Vagina (tissue), 2 donors: ENCODE measurements at regions not wholly inside any gene's neighbourhood (a gene's known extent, or its start where the extent isn't known, plus 50 kb on each side); places are given as distances from the start of the nearest gene placed in this dataset.

Experiments
- DNase-seq, 2 donors: peaks; one replicate each; pipeline ENCODE4 v3.0.0-alpha.2; 2017; ENCODE audit errors: extremely low spot score in 2 of 2
- H3K27ac ChIP-seq: fragments of 200-600 bp; sonication (generic); one replicate; pipeline ENCODE4 v1.5.1; 2019
- H3K27me3 ChIP-seq: fragments of 200-600 bp; sonication (generic); one replicate; pipeline ENCODE4 v1.5.1; 2019
- H3K36me3 ChIP-seq, 2 donors: fragments of 200-600 bp; sonication (generic); one replicate each; pipeline ENCODE4 v1.5.1; 2017 to 2019
- H3K4me1 ChIP-seq: fragments of 200-600 bp; sonication (generic); one replicate; pipeline ENCODE4 v1.5.1; 2019
- H3K4me3 ChIP-seq, 2 donors: fragments of 200-600 bp; sonication (generic); 1 replicate in 1 of 2; 2 replicates in 1 of 2; pipeline ENCODE4 v1.5.1; 2016 to 2019
- H3K9me3 ChIP-seq: fragments of 200-600 bp; sonication (generic); one replicate; pipeline ENCODE4 v1.5.1; 2019
- POLR2A ChIP-seq, 2 donors: fragments of 450-650 bp; IDR thresholded peaks; one replicate each; pipeline ENCODE4 v1.6.1; 2017; ENCODE audit warnings: antibody characterized with exemption in 2 of 2, mild to moderate bottlenecking in 2 of 2, moderate library complexity in 2 of 2
- POLR2AphosphoS5 ChIP-seq, 2 donors: sonication (generic); formaldehyde crosslinking; IDR thresholded peaks; one replicate each; pipeline ENCODE4 v1.9.0; 2017; ENCODE audit warnings: antibody characterized with exemption in 2 of 2, mild to moderate bottlenecking in 2 of 2, low read depth in 1 of 2; ENCODE audit not compliant: insufficient read depth in 1 of 2
- intact Hi-C: fragments of 100-400 bp; cut with DNase I; formaldehyde crosslinking; loops from one replicate; pipeline ENCODE4 v1.15.1; 2023
- TF ChIP-seq, protein P1 (sequence below), 3 experiments: fragments of 450-650 bp in 2 of 3; fragments of 200-600 bp in 1 of 3; sonication (generic) in 1 of 3; IDR thresholded peaks; one replicate each; pipeline ENCODE4 v1.5.1; 2017 to 2019; ENCODE audit warnings: antibody characterized with exemption in 3 of 3, mild to moderate bottlenecking in 2 of 3, moderate library complexity in 2 of 3

- DNase-seq, result no peak
Measured at GRCh38 chr14:54310151-54310850, 86.5 kb upstream of the CDKN3 start.

DNA sequence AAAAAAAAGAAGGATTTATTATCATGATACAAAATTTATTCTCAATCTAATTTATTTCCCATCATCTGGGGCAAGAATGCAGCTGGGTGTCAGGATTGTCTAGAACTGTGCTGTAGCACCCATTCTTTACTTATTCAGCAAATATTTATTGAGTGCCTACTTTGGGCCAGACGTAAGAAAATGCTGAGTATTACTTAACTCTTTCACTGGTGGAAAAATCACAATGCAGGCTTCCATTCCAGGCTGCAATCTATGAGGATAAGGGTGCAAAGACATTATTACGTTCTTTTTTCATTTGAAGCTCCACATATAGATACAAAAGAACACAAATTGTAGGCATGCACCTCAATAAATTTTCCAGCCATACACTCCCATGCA lies 86.0 kb upstream of the CDKN3 start:
- Histone ChIP-seq H3K4me1 (no peaks in the 10 kb centered on the region), H3K9me3 (no peaks in the 10 kb centered on the region), H3K4me3 (no peak overlapping the region), H3K27ac (no peak overlapping the region), H3K27me3 (no peaks in the 10 kb centered on the region), H3K36me3 (no peaks in the 10 kb centered on the region)
- DNase-seq, result no peak
- TF ChIP-seq, protein P1, sequence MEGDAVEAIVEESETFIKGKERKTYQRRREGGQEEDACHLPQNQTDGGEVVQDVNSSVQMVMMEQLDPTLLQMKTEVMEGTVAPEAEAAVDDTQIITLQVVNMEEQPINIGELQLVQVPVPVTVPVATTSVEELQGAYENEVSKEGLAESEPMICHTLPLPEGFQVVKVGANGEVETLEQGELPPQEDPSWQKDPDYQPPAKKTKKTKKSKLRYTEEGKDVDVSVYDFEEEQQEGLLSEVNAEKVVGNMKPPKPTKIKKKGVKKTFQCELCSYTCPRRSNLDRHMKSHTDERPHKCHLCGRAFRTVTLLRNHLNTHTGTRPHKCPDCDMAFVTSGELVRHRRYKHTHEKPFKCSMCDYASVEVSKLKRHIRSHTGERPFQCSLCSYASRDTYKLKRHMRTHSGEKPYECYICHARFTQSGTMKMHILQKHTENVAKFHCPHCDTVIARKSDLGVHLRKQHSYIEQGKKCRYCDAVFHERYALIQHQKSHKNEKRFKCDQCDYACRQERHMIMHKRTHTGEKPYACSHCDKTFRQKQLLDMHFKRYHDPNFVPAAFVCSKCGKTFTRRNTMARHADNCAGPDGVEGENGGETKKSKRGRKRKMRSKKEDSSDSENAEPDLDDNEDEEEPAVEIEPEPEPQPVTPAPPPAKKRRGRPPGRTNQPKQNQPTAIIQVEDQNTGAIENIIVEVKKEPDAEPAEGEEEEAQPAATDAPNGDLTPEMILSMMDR (IDR thresholded peaks at IDR 0.05), result no peak
- TF ChIP-seq POLR2A (IDR thresholded peaks at IDR 0.05), result no peak
- no peak for TF ChIP-seq POLR2AphosphoS5 (IDR thresholded peaks at IDR 0.05; ENCODE audit: insufficient read depth in 1 of 2, low read depth in 1 of 2)
- intact Hi-C loops, result no loop called here

More at GRCh38 chr14:54310151-54310850, 86.5 kb upstream of the CDKN3 start:
- no peaks in the 10 kb centered on the region for H3K36me3 ChIP-seq
- intact Hi-C loops, result no loop called here
- no peak for TF ChIP-seq POLR2A (IDR thresholded peaks at IDR 0.05)
- no peak for TF ChIP-seq POLR2AphosphoS5 (IDR thresholded peaks at IDR 0.05; ENCODE audit: insufficient read depth in 1 of 2, low read depth in 1 of 2)
- TF ChIP-seq, protein P1 (IDR thresholded peaks at IDR 0.05), result no peak
- no peaks in the 10 kb centered on the region for H3K27me3 ChIP-seq
- no peak overlapping the region for H3K27ac ChIP-seq
- no peak overlapping the region for H3K4me3 ChIP-seq
- H3K4me1 ChIP-seq, result no peaks in the 10 kb centered on the region
- no peaks in the 10 kb centered on the region for H3K9me3 ChIP-seq

DNA sequence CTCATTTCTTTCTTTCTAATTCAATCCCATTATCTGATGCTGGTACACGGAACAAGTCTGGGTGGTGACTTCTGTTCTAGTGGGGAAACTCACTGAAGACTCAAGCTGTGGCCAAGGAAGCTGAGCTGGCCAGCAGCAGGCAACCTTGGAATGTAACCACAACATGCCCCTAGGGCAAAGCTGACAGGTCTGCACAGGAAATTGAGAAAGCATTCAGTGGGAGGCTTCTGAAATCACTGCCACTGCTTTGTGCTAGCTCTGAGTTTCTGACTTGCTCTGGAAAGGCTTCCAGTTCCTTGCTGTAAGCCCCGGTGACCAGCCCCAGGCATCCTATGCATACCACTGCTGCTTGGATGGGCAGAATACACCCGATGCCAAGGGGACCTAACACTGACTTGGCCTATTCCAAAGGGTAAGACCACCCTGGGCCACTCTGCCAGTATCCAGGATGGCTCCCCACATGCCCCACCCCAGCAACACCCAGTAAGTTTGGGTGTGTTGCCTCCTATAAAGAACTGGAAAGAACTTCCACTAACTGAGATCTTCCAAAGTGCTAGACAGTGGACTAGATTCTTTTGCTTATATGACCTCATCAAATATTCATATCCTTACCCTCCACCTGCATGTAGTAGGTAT lies 84.5 kb upstream of the CDKN3 start:
- no peak for DNase-seq
- Histone ChIP-seq H3K9me3 (no peaks in the 10 kb centered on the region), H3K4me1 (no peaks in the 10 kb centered on the region), H3K4me3 (no peak overlapping the region), H3K27ac (no peak overlapping the region), H3K36me3 (no peaks in the 10 kb centered on the region), H3K27me3 (no peaks in the 10 kb centered on the region)
- TF ChIP-seq, protein P1 (IDR thresholded peaks at IDR 0.05), result no peak
- TF ChIP-seq POLR2AphosphoS5 (IDR thresholded peaks at IDR 0.05; ENCODE audit: insufficient read depth in 1 of 2, low read depth in 1 of 2) (no peak), POLR2A (IDR thresholded peaks at IDR 0.05) (no peak)
- intact Hi-C loops, result no loop called here

DNA sequence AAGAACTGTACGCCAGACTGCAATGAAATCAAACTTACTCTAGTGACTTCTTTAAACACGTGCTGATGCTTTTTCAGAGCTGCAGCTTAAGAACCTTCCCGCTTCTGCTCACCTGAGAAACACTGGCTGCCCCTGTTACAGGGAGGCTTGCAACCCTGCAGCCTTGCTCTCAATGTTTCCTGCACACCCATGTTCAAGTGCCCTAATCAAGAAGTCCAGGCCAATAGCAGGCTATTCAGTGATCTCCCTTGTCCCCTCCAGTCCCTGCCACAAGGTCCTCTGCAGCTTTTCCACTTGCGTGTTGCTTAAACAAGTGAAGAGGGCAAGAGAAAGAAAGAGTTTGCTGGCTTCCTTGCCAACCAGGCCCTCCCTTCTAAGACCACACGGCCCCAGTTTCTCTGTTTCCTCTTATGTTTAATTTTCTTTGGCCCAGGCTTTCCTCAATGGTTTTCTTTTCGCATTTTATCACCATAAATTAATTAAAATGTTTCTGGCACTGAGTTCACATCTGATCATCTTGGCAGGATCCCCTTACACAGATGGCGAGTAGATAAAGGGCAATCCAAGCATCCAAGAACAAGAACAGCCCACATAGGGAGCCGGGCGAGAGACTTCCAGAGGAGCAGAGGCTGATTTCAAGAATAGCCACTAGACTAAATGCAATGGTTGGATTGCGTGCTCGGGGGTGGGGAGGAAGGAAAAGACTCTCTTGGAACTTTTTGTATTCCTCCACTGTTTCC lies 82.3 kb upstream of the CDKN3 start:
- DNase-seq, result no peak
- no peaks in the 10 kb centered on the region for H3K4me1 ChIP-seq
- H3K9me3 ChIP-seq, result no peaks in the 10 kb centered on the region
- no peak overlapping the region for H3K4me3 ChIP-seq
- no peaks in the 10 kb centered on the region for H3K27me3 ChIP-seq
- no peak overlapping the region for H3K27ac ChIP-seq
- TF ChIP-seq POLR2A (IDR thresholded peaks at IDR 0.05), result no peak
- TF ChIP-seq POLR2AphosphoS5 (IDR thresholded peaks at IDR 0.05; ENCODE audit: insufficient read depth in 1 of 2, low read depth in 1 of 2), result no peak
- TF ChIP-seq, protein P1 (IDR thresholded peaks at IDR 0.05), result no peak
- intact Hi-C loops, result no loop called here
- H3K36me3 ChIP-seq, result no peaks in the 10 kb centered on the region
